NCI-H69 (cell line): ENCODE measurements at regions not wholly inside any gene's neighbourhood (a gene's known extent, or its start where the extent isn't known, plus 50 kb on each side); places are given as distances from the start of the nearest gene placed in this dataset.
"Not testable (repeated sequence)": the region's sequence is repeated elsewhere in the genome, so short reads cannot be mapped to it uniquely, and the experiment has no call there.

Source experiments
- DNase-seq: peaks from one replicate; lab custom pipeline; 2025; lab: John Stamatoyannopoulos, UW

- no peak for DNase-seq
Observed at GRCh38 chr7:91462316-91462715, 198.1 kb downstream of the FZD1 start.

DNA sequence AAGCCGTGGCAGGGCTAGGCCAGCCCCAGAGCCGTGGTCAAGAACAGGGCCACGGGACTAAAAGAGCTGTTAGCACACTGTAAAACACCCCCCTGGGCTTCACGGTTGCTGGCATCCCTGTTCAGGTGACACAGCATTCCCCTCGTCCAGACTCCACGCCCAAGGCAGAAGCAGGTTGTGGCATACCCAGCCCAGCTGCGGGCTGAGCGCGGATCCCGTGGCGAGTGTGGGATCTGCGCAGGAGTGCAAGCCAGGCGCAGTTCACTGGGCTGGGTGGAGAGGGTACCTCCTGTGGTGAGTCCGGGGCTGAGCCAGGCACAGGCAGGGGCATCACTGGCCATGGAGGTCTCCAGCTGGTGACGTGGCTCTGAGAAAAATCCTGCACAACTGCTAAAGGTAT lies 199.1 kb downstream of the FZD1 start:
- no peak for DNase-seq

DNA sequence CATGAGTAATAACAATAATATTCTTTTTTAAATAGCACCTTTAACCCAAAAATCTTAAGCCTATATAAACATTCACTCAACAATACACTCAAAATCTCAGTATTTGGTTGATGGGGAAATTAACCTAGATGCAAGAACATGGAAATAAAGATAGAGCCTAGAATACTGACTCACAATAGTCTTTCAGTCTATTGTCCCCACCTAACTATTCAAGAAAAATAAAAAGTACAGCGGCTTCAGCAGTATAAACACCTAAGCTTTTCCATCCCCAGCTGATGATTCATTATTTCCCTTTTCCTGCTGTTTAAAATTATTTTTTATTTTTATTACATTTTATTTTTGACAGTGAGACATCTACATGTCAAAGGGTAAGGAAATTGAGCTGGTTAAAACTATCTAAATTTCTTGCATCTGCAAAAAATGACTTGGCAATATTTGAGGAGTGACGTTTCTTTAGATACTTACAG lies 201.4 kb downstream of the FZD1 start:
- no peak for DNase-seq

DNA sequence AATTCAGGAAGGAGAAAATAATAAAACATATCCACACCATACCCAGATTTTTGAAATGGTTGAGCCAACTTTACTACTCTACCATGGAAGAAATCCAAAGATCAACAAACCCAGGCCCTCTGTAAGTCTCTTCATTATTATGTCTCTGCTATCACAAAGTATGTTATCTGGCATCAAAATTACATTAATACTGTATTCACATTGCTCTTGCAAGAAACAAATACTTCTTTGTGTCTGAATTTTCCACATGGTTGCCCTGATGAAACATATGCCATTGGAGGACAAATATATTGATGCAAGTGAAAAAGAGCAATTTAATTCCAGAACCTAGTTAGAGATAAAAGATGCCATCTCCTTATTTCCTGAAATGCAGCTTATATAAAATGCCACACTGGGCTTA lies 204.0 kb downstream of the FZD1 start:
- no peak for DNase-seq

GRCh38 chr7:91473619-91474018 lies 209.4 kb downstream of the FZD1 start:
- no peak for DNase-seq

- DNase-seq: no peak
Observed at GRCh38 chr7:91474074-91474473, 209.8 kb downstream of the FZD1 start.

DNA sequence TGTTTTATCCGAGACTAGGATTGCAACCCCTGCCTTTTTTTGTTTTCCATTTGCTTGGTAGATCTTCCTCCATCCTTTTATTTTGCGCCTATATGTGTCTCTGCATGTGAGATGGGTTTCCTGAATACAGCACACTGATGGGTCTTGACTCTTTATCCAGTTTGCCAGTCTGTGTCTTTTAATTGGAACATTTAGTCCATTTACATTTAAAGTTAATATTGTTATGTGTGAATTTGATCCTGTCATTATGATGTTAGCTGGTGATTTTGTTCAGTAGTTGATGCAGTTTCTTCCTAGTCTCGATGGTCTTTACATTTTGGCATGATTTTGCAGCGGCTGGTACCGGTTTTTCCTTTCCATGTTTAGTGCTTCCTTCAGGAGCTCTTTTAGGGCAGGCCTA lies 216.2 kb downstream of the FZD1 start:
- not testable (repeated sequence) for DNase-seq

DNA sequence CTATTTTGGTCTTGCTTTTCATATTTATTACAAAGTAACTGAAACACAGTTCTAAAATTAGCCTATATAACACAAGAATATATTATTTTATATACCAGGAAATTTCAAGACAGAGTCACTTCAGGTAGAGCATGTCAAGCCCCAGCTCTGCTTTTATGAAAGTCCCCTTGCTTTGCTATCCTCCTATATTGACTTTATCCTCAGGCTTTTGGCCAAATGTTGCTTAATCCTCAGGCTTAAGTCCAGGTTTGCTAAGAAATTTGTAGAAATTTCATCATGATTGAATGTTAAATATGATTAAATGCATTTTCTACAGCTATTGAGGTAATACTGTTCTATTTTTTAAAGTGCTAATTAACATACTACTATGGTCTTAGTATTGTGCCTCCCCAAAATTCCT lies 227.6 kb downstream of the FZD1 start:
- no peak for DNase-seq

GRCh38 chr7:91492317-91492716 lies 228.1 kb downstream of the FZD1 start:
- no peak for DNase-seq

GRCh38 chr7:91492773-91493172 lies 228.5 kb downstream of the FZD1 start:
- no peak for DNase-seq

- DNase-seq: no peak
Observed at GRCh38 chr7:91494450-91494849, 230.2 kb downstream of the FZD1 start.

- DNase-seq: no peak
Observed at GRCh38 chr7:91496251-91496820, 232.1 kb downstream of the FZD1 start.

DNA sequence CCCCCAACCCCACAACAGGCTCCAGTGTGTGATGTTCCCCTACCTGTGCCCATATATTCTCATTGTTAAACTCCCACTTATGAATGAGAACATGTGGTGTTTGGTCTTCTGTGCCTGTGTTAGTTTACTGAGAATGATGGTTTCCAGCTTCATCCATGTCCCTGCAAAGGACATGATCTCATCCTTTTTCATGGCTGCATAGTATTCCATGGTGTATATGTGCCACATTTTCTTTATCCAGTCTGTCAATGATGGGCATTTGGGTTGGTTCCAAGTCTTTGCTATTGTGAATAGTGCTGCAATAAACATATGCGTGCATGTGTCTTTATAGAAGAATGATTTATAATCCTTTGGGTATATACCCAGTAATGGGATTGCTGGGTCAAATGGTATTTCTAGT lies 233.0 kb downstream of the FZD1 start:
- DNase-seq: not testable (repeated sequence)

DNA sequence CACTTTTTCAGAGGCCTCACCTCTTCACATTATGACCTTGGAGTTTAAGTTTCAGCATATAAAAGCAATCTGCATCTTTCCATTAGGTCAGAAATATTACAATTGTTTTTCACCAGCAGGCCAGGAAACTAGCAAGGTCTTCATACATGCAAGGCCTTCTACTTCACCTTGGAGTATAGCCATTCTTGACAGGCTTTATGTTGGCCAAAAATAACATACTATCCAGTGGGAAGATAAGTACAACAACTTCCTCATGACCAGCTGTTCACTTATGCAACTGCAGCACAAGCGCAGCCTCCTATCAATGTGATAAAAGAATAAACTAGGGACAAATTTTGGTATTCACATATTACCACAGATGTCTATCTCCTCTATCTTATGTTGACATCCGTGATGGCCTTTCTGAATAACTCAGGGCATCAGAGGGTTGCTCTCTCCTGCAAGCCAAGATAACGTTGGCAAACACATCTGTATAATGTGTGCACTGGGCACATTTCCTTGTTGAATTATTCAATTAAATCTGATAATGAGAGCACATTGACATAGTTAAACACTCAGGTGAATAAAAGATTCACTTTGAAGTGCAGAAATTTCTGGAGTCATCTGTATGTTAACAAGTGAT lies 239.8 kb downstream of the FZD1 start:
- no peak for DNase-seq

GRCh38 chr7:91504919-91505318 lies 240.7 kb downstream of the FZD1 start:
- peak; percentile 22 for DNase-seq

- DNase-seq: not testable (repeated sequence)
Observed at GRCh38 chr7:91506966-91507365, 242.7 kb downstream of the FZD1 start.

GRCh38 chr7:91511861-91512260 lies 247.6 kb downstream of the FZD1 start:
- not testable (repeated sequence) for DNase-seq

- peak; percentile 4 for DNase-seq
Observed at GRCh38 chr7:91512958-91513357, 248.7 kb downstream of the FZD1 start.

DNA sequence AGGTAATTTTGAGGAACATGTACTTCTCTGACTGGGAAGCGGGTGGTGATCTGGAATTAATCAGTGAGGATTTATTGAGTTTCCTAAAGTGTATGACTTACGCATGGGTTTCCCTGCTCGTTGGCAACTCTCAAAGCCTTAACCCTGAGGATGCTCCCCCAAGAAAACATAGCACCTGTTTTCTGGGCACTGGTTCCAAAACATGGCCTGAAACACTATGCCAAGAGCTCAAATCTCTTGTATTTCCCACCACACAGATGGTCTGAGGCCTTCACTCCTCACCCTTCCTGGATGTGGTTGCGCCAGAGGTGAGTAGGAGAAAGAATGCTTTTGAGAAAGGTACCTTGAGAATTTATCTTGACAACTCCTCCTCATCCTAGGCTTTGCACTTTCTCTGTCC lies 250.4 kb downstream of the FZD1 start:
- no peak for DNase-seq

GRCh38 chr7:91515961-91516360 lies 251.7 kb downstream of the FZD1 start:
- no peak for DNase-seq

- DNase-seq: peak; percentile 88
Observed at GRCh38 chr7:91517201-91517785, 253.1 kb downstream of the FZD1 start.

DNA sequence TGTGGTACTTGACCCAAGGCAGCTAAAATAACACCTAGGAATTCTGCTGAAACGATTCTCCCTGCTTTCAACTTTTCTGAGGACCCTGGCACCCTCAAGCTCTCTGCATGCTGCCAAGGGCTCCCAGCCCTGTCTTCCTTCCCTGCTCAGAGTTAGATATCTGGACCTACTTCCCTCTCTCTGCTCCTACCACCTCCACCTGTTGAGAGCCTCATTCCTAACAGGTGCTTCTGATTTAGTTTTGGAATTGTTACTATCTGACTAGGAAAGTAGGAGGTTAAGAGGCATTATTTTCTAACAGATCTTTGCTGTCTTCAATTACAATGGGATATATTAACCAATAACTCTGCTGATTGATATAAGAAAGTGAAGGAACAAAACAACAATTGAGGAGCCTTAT lies 253.8 kb downstream of the FZD1 start:
- no peak for DNase-seq

DNA sequence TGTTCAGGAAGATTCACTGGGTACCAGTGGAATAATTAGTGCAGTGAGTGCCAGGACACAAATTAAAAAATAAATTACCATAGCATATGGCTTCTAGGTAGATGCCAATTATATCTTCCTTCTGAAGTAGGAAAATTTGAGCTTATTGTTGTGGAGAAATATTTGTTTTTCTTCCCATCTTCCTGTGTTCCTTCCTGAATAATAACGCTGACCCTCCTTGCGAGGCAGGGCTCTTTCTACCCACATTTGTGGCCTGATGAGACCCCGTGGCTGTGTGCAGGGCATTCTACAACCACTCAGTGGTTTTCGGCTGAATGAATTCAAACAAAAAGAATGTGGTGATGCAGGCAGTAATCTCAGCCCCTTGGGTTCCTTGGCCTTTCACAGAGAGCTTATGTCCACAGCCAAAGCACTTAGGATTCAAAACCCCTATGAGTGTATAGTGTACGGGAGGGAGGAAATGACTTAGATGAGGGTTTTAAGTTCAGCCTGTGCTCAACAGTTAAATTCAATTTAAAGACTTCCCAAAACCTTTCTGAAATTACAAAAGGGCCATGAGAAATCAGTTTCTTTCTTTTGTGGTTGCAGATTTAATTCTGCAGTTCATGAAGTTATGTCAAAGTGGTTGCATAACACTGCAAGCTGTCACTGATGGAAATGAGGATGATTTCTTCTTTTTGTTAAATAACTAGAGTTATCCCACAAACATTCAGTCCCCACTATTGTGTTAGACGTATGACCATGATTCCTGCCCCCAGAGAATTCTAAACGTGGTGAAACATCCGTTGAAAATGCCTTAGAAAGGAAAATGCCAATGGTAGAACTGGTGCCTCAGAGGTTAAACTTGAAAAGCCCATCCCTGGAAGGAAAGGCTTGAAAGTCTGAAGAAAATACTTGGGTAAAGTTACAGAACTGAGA lies 255.3 kb downstream of the FZD1 start:
- DNase-seq: peak; percentile 83
